Body of pancreas (tissue), 4 donors: ENCODE measurements at regions not wholly inside any gene's neighbourhood (a gene's known extent, or its start where the extent isn't known, plus 50 kb on each side); places are given as distances from the start of the nearest gene placed in this dataset.

Source experiments
- ATAC-seq: fragments of 150-250 bp; one replicate; pipeline ENCODE4 v1.9.1; 2016
- DNase-seq, 4 donors: peaks; one replicate each; pipeline ENCODE4 v3.0.0-alpha.2; 2019
- H3K27ac ChIP-seq, 4 donors: fragments of 200-600 bp; sonication (generic); 1 replicate in 3 of 4; 2 replicates in 1 of 4; pipeline versions ENCODE4 v1.5.1 to v1.6.1; 2016 to 2019; ENCODE audit warnings: mild to moderate bottlenecking in 1 of 4, mixed read lengths in 1 of 4, moderate library complexity in 1 of 4
- H3K27me3 ChIP-seq, 2 donors: fragments of 200-600 bp; sonication (generic); one replicate each; pipeline ENCODE4 v1.6.0; 2016; ENCODE audit warnings: mild to moderate bottlenecking in 1 of 2
- H3K36me3 ChIP-seq, 2 donors: fragments of 200-600 bp; sonication (generic); replicated peaks in 1 of 2; 2 replicates each; pipeline ENCODE4 v1.5.1; 2016; ENCODE audit warnings: low read depth in 2 of 2; ENCODE audit not compliant: insufficient read depth in 1 of 2
- H3K4me1 ChIP-seq: fragments of 200-600 bp; sonication (generic); one replicate; pipeline ENCODE4 v1.6.0; 2016
- H3K4me3 ChIP-seq, 2 donors: fragments of 200-600 bp; sonication (generic); 1 replicate in 1 of 2; 2 replicates in 1 of 2; pipeline ENCODE4 v1.5.1; 2016 to 2019
- H3K9me3 ChIP-seq, 3 donors: fragments of 200-600 bp; sonication (generic); 1 replicate in 2 of 3; 2 replicates in 1 of 3; pipeline ENCODE4 v1.5.1; 2016
- CTCF ChIP-seq, 7 experiments: fragments of 450-650 bp in 4 of 7; fragments of 200-600 bp in 3 of 7; sonication (generic) in 3 of 7; IDR thresholded peaks; one replicate each; pipeline ENCODE4 v1.5.1; 2016 to 2019; ENCODE audit warnings: antibody characterized with exemption in 7 of 7
- POLR2A ChIP-seq, 3 donors: fragments of 450-650 bp; IDR thresholded peaks; one replicate each; pipeline ENCODE4 v1.6.1; 2016; ENCODE audit warnings: antibody characterized with exemption in 3 of 3, mild to moderate bottlenecking in 2 of 3
- WGBS, 2 donors: methylation state at CpG; one replicate each; pipeline ENCODE4 v1.1.5; 2017; 5-methylcytosine and 5-hydroxymethylcytosine counted together
- intact Hi-C: fragments of 100-400 bp; cut with DNase I; formaldehyde crosslinking; loops from one replicate; pipeline ENCODE4 v1.15.1; 2023

GRCh38 chr9:99561961-99562565 lies 259.6 kb upstream of the NR4A3 start:
- intact Hi-C loops: no loop called here
- H3K9me3 ChIP-seq: no peaks in the 10 kb centered on the region
- no peaks in the 10 kb centered on the region for H3K36me3 ChIP-seq
- ATAC-seq (no peak), DNase-seq (no peak)
- H3K4me3 ChIP-seq: no peak overlapping the region
- no peaks in the 10 kb centered on the region for H3K4me1 ChIP-seq
- WGBS, 2 donors: 64 to 66% methylated on average over 2 of the region's 2 CpGs
- no peak overlapping the region for H3K27ac ChIP-seq
- TF ChIP-seq POLR2A (IDR thresholded peaks at IDR 0.05) (no peak), CTCF (IDR thresholded peaks at IDR 0.05) (no peak)
- no peaks in the 10 kb centered on the region for H3K27me3 ChIP-seq

- H3K27me3 ChIP-seq: no peaks in the 10 kb centered on the region
- H3K4me3 ChIP-seq: no peak overlapping the region
- H3K27ac ChIP-seq: no peak overlapping the region
- no peak for ATAC-seq
- no peaks in the 10 kb centered on the region for H3K36me3 ChIP-seq
- intact Hi-C loops: no loop called here
- TF ChIP-seq POLR2A (IDR thresholded peaks at IDR 0.05) (no peak), CTCF (IDR thresholded peaks at IDR 0.05) (no peak)
- 78 to 85% methylated on average over 6 of the region's 6 CpGs for WGBS, 2 donors
- no peak for DNase-seq
- H3K9me3 ChIP-seq: no peaks in the 10 kb centered on the region
- no peaks in the 10 kb centered on the region for H3K4me1 ChIP-seq
Observed at GRCh38 chr9:99563364-99563763, 258.3 kb upstream of the NR4A3 start.

GRCh38 chr9:99565203-99565602 lies 256.5 kb upstream of the NR4A3 start:
- Histone ChIP-seq H3K27me3 (no peaks in the 10 kb centered on the region), H3K4me3 (no peak overlapping the region), H3K36me3 (no peaks in the 10 kb centered on the region), H3K4me1 (no peaks in the 10 kb centered on the region), H3K27ac (no peak overlapping the region), H3K9me3 (no peaks in the 10 kb centered on the region)
- intact Hi-C loops: no loop called here
- 82 to 89% methylated on average over 8 of the region's 8 CpGs for WGBS, 2 donors
- ATAC-seq: no peak
- DNase-seq: no peak
- TF ChIP-seq POLR2A (IDR thresholded peaks at IDR 0.05) (no peak), CTCF (IDR thresholded peaks at IDR 0.05) (no peak)

GRCh38 chr9:99567436-99567835 lies 254.2 kb upstream of the NR4A3 start:
- Histone ChIP-seq H3K4me1 (no peaks in the 10 kb centered on the region), H3K27me3 (no peaks in the 10 kb centered on the region), H3K27ac (no peak overlapping the region), H3K36me3 (no peaks in the 10 kb centered on the region), H3K9me3 (no peaks in the 10 kb centered on the region), H3K4me3 (no peak overlapping the region)
- TF ChIP-seq CTCF (IDR thresholded peaks at IDR 0.05): no peak
- TF ChIP-seq POLR2A (IDR thresholded peaks at IDR 0.05): no peak
- intact Hi-C loops: no loop called here
- DNase-seq (no peak), ATAC-seq (no peak)
- 53 to 63% methylated on average over 2 of the region's 2 CpGs for WGBS, 2 donors

GRCh38 chr9:99569840-99570239 lies 251.8 kb upstream of the NR4A3 start:
- ATAC-seq (no peak), DNase-seq (no peak)
- Histone ChIP-seq H3K4me1 (no peaks in the 10 kb centered on the region), H3K9me3 (no peaks in the 10 kb centered on the region), H3K27ac (no peak overlapping the region), H3K36me3 (no peaks in the 10 kb centered on the region), H3K27me3 (no peaks in the 10 kb centered on the region), H3K4me3 (no peak overlapping the region)
- no peak for TF ChIP-seq CTCF (IDR thresholded peaks at IDR 0.05)
- TF ChIP-seq POLR2A (IDR thresholded peaks at IDR 0.05): no peak
- 69 to 82% methylated on average over 2 of the region's 2 CpGs for WGBS, 2 donors
- intact Hi-C loops: no loop called here
